ENCODE measurements at regions not wholly inside any gene's neighbourhood (a gene's known extent, or its start where the extent isn't known, plus 50 kb on each side); places are given as distances from the start of the nearest gene placed in this dataset.

DNA sequence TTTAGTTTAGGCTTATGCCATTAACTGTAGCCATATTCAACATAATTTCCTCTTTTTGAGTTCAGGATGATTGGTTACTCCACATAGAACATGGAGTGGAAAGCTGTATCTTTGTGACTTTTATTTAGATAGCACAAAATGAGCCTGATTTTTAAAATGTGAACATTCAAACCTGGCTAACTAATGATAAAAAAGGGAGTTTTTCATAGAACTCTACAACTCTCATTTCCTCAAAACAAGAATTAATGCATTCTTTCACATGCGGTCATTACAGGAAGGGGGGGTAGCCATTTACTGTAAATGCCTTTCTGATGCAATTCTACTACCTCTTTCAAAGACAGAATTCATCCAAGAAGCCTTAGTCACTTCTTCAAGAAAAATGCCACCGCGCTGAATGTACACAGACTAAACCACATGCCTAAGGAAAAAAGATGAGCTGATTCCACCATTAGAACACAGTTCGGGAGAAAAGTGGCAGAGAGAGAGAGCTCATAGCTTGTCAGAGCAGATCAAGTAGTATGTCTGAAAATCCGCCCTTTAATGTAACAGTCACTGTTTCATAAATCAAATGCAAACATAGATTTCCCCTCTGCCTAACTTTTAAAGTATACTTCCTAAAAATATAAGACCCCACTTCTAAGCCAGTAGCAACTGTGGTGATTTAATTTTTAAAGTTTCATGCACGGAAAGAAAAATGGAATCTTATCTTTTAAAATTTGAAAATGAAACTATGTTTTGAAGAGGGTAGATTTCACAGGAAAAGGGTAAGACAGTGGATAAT is 226.4 kb upstream of the KLF14 start:
- TF ChIP-seq, protein P1, sequence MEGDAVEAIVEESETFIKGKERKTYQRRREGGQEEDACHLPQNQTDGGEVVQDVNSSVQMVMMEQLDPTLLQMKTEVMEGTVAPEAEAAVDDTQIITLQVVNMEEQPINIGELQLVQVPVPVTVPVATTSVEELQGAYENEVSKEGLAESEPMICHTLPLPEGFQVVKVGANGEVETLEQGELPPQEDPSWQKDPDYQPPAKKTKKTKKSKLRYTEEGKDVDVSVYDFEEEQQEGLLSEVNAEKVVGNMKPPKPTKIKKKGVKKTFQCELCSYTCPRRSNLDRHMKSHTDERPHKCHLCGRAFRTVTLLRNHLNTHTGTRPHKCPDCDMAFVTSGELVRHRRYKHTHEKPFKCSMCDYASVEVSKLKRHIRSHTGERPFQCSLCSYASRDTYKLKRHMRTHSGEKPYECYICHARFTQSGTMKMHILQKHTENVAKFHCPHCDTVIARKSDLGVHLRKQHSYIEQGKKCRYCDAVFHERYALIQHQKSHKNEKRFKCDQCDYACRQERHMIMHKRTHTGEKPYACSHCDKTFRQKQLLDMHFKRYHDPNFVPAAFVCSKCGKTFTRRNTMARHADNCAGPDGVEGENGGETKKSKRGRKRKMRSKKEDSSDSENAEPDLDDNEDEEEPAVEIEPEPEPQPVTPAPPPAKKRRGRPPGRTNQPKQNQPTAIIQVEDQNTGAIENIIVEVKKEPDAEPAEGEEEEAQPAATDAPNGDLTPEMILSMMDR (IDR thresholded peaks at IDR 0.05; ENCODE audit: low read depth, low read length) = no peak
- in situ Hi-C loops (cut with HindIII; ENCODE audit: low sequenced_read_pairs) = no loop called here
- peak overlapping the region; percentile 46 for H3K4me3 ChIP-seq (ENCODE audit: low read depth, low read length)
- peak; percentile 98 for DNase-seq (ENCODE audit: low read depth, low spot score)

DNA sequence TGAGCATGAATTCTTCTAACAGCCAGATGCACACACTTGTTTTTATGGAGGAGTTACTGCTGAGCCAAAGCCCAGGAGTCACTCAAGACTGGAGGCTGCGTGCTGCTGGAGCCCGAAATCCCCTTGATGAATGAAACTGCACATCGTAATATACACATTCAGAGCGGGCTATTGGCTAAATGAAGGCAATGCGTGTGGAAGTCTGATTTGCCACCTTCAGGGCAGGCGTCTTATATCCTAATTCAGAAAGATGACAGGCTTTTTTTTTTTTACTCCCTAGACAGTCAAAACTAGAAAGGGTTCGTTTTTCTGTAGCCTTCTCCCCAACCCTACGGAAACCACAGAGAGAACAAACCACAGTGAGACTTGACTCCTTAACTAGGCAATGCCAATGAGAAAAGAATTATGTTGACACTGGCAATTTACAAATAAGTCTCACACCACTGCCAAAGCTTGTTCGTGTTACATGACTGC is 227.2 kb upstream of the KLF14 start:
- TF ChIP-seq, protein P1 (IDR thresholded peaks at IDR 0.05; ENCODE audit: low read depth, low read length) = no peak
- in situ Hi-C loops (cut with HindIII; ENCODE audit: low sequenced_read_pairs) = no loop called here
- peak overlapping the region; percentile 46 for H3K4me3 ChIP-seq (ENCODE audit: low read depth, low read length)
- DNase-seq (ENCODE audit: low read depth, low spot score) = peak; percentile 88

DNA sequence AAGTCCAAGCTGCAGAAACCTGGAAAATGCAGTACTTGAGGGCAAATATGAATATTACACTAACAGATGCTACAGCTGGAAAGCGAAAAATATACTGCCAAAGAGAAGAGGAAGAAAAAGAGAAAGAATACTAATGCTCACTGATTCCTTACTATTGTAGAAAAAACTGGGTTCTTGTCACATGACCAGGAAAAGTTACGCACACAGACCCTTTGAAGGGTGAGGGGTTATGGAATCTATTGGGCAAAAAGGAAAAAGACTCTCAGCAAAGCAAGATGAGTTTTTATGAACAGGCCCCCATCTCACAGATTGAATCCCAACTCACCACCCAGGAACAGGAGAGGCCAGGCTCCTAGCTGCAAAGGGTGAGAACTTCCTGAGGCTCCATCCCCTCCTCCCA is 228.1 kb upstream of the KLF14 start:
- in situ Hi-C loops (cut with HindIII; ENCODE audit: low sequenced_read_pairs) = no loop called here
- TF ChIP-seq, protein P1 (IDR thresholded peaks at IDR 0.05; ENCODE audit: low read depth, low read length) = no peak
- H3K4me3 ChIP-seq (ENCODE audit: low read depth, low read length) = no peak overlapping the region
- no peak for DNase-seq (ENCODE audit: low read depth, low spot score)

DNA sequence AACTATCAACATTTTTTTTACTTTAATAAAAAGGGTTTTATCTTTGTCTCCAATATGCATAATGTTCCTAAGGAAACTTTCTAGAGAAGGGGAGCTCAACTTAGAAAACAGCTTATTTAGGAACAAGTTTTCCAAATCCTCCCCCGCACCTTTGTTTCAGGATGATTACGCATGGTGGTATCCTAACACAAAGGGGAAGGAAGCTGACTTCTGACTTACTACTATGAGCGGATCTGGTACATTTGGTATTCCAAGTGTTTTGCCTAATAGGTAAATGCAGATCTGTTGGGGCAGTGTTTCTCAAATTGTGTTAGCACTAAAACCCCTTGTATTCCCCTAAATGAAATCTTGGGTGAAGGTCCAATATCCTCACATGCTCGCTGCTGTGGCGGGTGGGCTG is 229.3 kb upstream of the KLF14 start:
- TF ChIP-seq, protein P1 (IDR thresholded peaks at IDR 0.05; ENCODE audit: low read depth, low read length) = no peak
- in situ Hi-C loops (cut with HindIII; ENCODE audit: low sequenced_read_pairs) = no loop called here
- no peak overlapping the region for H3K4me3 ChIP-seq (ENCODE audit: low read depth, low read length)
- DNase-seq (ENCODE audit: low read depth, low spot score) = no peak

DNA sequence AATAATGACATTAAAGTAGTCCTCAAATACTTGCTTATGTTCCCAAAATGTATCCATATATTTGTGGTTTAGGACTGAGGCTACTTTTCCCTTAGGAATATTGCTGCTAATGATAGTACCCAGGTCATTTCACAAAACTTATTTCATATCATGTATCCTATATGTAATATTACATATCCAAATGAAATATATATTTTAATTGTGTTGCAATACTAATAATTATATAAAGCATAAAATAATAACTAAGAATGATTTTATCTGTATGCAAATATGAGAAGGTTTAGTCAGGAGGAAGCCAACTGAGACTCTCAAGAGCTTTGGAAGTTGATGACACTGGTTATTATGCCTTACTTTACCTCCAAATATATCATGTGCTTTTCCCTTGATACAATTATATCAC is 231.5 kb upstream of the KLF14 start:
- in situ Hi-C loops (cut with HindIII; ENCODE audit: low sequenced_read_pairs) = no loop called here
- no peak overlapping the region for H3K4me3 ChIP-seq (ENCODE audit: low read depth, low read length)
- TF ChIP-seq, protein P1 (IDR thresholded peaks at IDR 0.05; ENCODE audit: low read depth, low read length) = no peak
- no peak for DNase-seq (ENCODE audit: low read depth, low spot score)

DNA sequence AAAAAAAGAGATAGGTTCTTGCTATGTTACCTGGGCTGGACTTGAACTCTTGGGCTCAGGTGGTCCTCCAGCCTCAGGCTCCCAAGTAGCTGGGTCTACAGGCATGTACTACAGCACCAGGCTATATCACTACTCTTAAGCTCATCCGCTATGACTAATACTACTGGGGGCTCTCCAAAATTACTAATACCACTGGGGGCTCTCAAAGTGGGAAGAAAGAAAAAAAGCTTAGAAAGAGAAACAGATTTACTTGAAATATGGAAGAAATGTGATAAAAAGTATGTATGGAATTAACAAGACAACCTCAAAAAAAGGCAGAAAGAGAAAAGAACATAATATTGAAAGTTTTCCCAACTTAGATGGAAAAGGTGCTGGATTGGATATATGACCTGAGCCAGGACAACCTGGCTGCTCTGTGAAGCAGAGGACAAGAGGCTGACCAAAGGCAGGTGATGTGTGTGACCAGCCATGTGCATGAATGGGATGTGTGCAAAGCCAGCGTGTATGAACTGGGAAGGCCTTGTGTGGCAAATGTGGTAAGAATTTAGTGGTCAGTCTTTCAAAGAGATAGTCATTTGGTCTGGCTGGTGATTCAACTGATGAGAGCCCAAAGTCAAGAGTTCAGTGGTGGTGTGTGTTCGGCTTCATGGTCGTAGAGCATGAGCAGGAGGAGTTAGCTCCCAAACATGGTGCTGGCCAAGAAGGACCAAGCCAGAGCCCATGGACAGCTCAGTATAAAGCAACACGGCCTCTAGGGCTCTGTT is 232.4 kb upstream of the KLF14 start:
- in situ Hi-C loops (cut with HindIII; ENCODE audit: low sequenced_read_pairs) = no loop called here
- TF ChIP-seq, protein P1 (IDR thresholded peaks at IDR 0.05; ENCODE audit: low read depth, low read length) = no peak
- H3K4me3 ChIP-seq (ENCODE audit: low read depth, low read length) = no peak overlapping the region
- peak; percentile 72 for DNase-seq (ENCODE audit: low read depth, low spot score)
